GM23248 (cell line): ENCODE measurements at regions not wholly inside any gene's neighbourhood (a gene's known extent, or its start where the extent isn't known, plus 50 kb on each side); places are given as distances from the start of the nearest gene placed in this dataset.

Experiments
- EZH2 ChIP-seq: fragments of 200-600 bp; sonication (generic); IDR thresholded peaks from 2 replicates; pipeline ENCODE4 v1.6.1; 2018; ENCODE audit warnings: antibody characterized with exemption, mild to moderate bottlenecking; ENCODE audit not compliant: insufficient read depth, poor library complexity, severe bottlenecking
- EZH2phosphoT487 ChIP-seq: fragments of 200-600 bp; sonication (generic); IDR thresholded peaks from 2 replicates; pipeline ENCODE4 v1.6.1; 2018; ENCODE audit warnings: antibody characterized with exemption, moderate library complexity, mild to moderate bottlenecking, low read depth; ENCODE audit not compliant: insufficient read depth

GRCh38 chr3:153394017-153394416 lies 232.0 kb downstream of the RAP2B start:
- TF ChIP-seq EZH2phosphoT487 (no peak), EZH2 (no peak)
